Ecto neural progenitor cell (in vitro differentiated cells): ENCODE measurements at regions not wholly inside any gene's neighbourhood (a gene's known extent, or its start where the extent isn't known, plus 50 kb on each side); places are given as distances from the start of the nearest gene placed in this dataset.
"Not testable (repeated sequence)": the region's sequence is repeated elsewhere in the genome, so short reads cannot be mapped to it uniquely, and the experiment has no call there.

Experiments used
- DNase-seq: peaks from one replicate; pipeline ENCODE4 v3.0.0-alpha.2; 2018; ENCODE audit warnings: low spot score

- DNase-seq = no peak
Observed at GRCh38 chr17:20944014-20944865, 98.6 kb downstream of the USP22 start.

- DNase-seq = not testable (repeated sequence)
Observed at GRCh38 chr17:20947708-20948107, 95.1 kb downstream of the USP22 start.

- no peak for DNase-seq
Observed at GRCh38 chr17:20948984-20949777, 93.6 kb downstream of the USP22 start.
